ENCODE measurements at regions not wholly inside any gene's neighbourhood (a gene's known extent, or its start where the extent isn't known, plus 50 kb on each side); places are given as distances from the start of the nearest gene placed in this dataset.

GRCh38 chr21:15986277-15986676 is 256.5 kb downstream of the USP25 start:
- intact Hi-C loops (cut with DNase I): no loop called here
- Histone ChIP-seq H3K36me3 (no peaks in the 10 kb centered on the region), H3K4me3 (no peak overlapping the region), H3K27me3 (no peaks in the 10 kb centered on the region), H3K9me3 (no peaks in the 10 kb centered on the region), H3K4me1 (no peaks in the 10 kb centered on the region), H3K27ac (no peak overlapping the region)
- 19 to 27% (median 21%) methylated on average over 1 of the region's 1 CpG for WGBS, 4 donors
- no peak for ATAC-seq
- no peak for DNase-seq
- TF ChIP-seq POLR2A (IDR thresholded peaks at IDR 0.05): no peak
- no peak for TF ChIP-seq CTCF (IDR thresholded peaks at IDR 0.05)

GRCh38 chr21:15992171-15992570 is 262.4 kb downstream of the USP25 start:
- no peaks in the 10 kb centered on the region for H3K9me3 ChIP-seq
- no peaks in the 10 kb centered on the region for H3K27me3 ChIP-seq
- H3K36me3 ChIP-seq: no peaks in the 10 kb centered on the region
- ATAC-seq (no peak), DNase-seq (no peak)
- intact Hi-C loops (cut with DNase I): no loop called here
- no peaks in the 10 kb centered on the region for H3K4me1 ChIP-seq
- no peak overlapping the region for H3K27ac ChIP-seq
- 25 to 71% (median 58%) methylated on average over 1 of the region's 1 CpG for WGBS, 4 donors
- TF ChIP-seq CTCF (IDR thresholded peaks at IDR 0.05): no peak
- no peak for TF ChIP-seq POLR2A (IDR thresholded peaks at IDR 0.05)
- H3K4me3 ChIP-seq: no peak overlapping the region

- TF ChIP-seq CTCF (IDR thresholded peaks at IDR 0.05): no peak
- no peak for TF ChIP-seq POLR2A (IDR thresholded peaks at IDR 0.05)
- Histone ChIP-seq H3K36me3 (no peaks in the 10 kb centered on the region), H3K4me3 (no peak overlapping the region), H3K9me3 (no peaks in the 10 kb centered on the region), H3K27me3 (no peaks in the 10 kb centered on the region), H3K4me1 (no peaks in the 10 kb centered on the region), H3K27ac (no peak overlapping the region)
- DNase-seq (no peak), ATAC-seq (no peak)
- intact Hi-C loops (cut with DNase I): no loop called here
- WGBS, 4 donors: 89 to 98% (median 97%) methylated on average over 2 of the region's 2 CpGs
Measured at GRCh38 chr21:15993951-15994350, 264.2 kb downstream of the USP25 start.

- Histone ChIP-seq H3K4me1 (peaks cover 0 to 4% (median 0%) of the 10 kb centered on the region in 12 donors), H3K36me3 (no peaks in the 10 kb centered on the region), H3K27me3 (no peaks in the 10 kb centered on the region), H3K9me3 (no peaks in the 10 kb centered on the region), H3K4me3 (no peak overlapping the region), H3K27ac (no peak overlapping the region)
- ATAC-seq (no peak), DNase-seq (no peak)
- TF ChIP-seq CTCF (IDR thresholded peaks at IDR 0.05) (no peak), POLR2A (IDR thresholded peaks at IDR 0.05) (no peak)
- 90 to 94% (median 92%) methylated on average over 4 of the region's 4 CpGs for WGBS, 4 donors
- intact Hi-C loops (cut with DNase I): loop anchor here in 1 of 10 donors (10.0 kb wide), 1 partner anchor 1275 kb away; no protein-coding TSS in a partner anchor
Measured at GRCh38 chr21:15999741-16000140, 270.0 kb downstream of the USP25 start.

All from heart left ventricle (tissue), 16 donors.